ENCODE measurements at regions not wholly inside any gene's neighbourhood (a gene's known extent, or its start where the extent isn't known, plus 50 kb on each side); places are given as distances from the start of the nearest gene placed in this dataset.
"Not testable (repeated sequence)": the region's sequence is repeated elsewhere in the genome, so short reads cannot be mapped to it uniquely, and the experiment has no call there.

- ATAC-seq = no peak
Observed at GRCh38 chr1:166703141-166703540, 136.1 kb upstream of the POGK start.

- no peak for ATAC-seq
Observed at GRCh38 chr1:166703726-166704462, 135.4 kb upstream of the POGK start.

DNA sequence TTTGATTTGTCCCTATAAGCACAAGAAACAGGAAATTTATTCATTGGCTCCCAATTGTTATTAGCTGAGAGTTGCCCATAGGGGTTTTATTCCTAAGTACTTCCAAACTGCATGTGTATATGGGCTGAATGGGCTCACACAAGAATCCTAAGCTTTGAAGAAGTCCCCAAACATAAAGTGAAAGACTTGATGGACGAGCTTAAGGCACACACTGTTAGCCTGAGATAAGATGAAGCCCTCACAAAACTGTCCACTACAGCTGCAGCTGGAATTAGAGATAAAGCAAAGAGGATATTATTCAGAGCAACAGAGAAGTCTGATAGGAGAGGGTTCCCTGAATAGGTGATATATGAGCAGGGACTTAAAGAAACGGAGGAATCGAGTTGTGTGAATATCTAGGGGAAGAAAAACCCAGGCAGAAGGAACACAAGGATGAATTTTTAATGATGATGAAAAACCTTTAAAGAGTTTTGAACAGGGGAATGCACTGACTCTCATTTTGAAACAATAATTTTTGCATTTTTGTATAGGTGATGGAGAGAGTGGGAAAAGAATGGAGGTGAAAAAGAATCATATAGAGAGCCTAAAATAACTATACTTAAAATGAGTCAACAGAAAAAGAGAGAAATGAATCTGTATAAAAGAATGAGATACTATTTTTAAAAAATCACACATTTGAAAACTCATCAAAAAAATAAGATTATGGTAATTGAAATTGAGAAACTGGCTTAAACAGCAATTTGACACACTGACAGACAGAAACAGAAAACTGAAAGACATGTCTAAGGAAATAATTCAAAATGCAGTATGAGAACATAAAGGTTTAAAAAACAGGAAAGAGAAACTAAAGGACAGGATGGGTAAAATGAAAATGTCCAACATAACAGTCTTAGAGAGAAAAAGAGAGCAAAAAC is 133.6 kb upstream of the POGK start:
- ATAC-seq = no peak

DNA sequence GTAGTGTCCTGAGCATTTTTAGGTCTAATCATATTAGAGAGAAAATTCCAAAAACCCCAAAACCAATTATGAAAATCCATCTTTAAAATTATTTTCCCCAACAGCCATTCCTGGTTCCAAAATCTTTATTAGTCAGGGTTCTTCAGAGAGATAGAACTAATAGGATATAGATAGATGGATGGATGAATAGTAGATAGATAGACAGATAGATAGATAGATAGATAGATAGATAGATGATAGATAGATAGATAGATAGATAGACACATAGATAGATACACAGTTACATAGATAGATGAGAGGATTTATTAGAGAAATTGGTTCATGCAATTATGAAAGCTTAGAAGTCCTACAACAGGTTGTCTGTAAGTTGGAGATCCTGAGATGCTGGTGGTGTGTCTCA is 122.7 kb upstream of the POGK start:
- no peak for ATAC-seq

GRCh38 chr1:166721145-166721544 is 118.1 kb upstream of the POGK start:
- ATAC-seq = no peak

DNA sequence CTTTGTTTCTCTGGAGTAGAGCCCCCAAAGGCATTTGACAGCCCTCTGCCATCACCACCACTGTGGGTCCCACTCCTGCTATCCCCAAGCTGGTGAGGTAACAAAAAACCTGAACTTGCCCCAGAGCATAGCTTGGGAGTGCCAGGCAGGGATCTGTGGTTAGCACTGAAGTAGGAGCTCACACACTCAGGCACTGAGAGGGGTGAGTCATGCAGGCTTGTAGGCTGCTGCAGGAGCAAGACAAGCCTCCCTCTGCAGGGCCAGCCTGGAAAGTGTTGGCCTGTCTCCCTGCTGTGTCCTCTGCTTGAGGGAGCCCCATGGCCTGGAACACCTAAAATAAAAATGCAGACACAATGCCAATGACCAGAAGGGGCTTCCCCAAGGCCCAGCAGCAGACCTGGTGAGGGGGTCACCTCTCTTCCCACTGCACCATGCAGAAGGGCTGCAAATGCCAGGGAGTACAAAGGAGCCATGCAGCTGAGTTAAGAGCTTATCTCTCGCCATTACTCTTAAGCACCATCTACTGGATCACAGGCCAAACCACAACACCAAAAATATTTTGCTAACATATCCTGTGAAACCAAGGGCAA is 108.9 kb upstream of the POGK start:
- ATAC-seq = no peak

- no peak for ATAC-seq
Observed at GRCh38 chr1:166738140-166738539, 101.1 kb upstream of the POGK start.

DNA sequence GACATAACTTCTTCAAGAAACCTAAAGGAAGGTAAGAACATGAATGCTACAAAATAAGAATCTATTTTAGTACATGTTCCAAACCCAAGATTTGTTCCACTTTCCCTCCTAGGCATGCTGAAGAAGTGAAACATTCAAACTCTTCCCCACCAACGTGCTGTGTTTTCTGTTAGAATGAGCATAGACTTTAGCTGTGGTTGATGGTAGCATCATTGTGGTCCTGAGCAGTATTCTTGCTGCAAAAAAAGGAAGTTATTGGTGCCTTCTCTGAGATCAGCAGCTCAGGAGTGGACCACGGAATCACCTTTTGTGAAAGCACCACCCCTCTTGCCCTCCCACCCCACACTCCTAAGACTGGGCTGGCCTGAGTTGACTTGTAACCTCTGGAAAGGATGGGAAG is 100.4 kb upstream of the POGK start:
- no peak for ATAC-seq

DNA sequence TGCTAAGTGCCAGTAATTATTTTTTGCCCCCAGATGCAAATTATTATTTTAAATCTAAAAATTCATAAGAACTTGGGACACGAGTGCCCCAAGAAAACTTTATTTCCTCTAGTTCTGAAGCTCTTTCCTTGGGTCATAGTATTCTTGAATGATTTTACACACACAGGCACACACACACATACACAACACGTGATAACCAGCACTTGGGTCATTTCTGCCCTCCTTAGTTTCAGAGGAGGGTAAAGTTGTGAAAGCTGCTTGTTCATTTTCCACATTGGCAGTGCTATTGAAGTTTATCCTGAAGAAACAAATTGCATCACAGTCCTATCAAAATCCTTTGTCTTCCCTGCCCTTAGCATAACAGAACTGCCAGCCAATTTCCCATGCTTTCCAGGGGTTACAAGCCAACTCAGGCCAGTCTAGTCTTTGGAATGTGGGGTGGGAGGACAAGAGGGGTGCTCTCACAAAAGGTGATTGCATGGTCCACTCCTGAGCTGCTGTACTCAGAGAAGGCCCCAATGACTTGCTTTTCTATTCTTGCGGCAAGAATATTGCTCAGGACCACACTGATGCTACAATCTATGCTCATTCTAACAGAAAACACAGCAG is 98.5 kb upstream of the POGK start:
- ATAC-seq = no peak

- ATAC-seq = no peak
Observed at GRCh38 chr1:166763318-166763717, 76.0 kb upstream of the POGK start.

DNA sequence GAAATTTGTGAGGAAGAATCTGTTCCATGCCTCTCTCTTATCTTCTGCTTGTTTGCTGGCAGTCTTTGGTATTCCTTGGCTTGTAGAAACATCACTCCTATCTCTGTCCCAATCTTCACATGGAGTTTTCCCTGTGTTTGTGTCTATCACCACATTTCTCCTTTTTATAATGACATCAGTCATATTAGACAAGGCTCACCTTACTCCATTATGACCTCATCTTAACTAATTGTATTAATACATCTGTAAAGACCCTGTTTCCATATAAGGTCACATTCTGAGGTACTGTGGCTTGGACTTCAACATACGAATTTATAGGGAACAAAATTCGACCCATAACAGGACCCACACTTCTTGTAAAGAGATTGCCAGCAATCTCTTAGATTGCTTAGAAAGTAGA is 72.3 kb upstream of the POGK start:
- ATAC-seq = no peak

- ATAC-seq = not testable (repeated sequence)
Observed at GRCh38 chr1:166784646-166785045, 54.6 kb upstream of the POGK start.

- ATAC-seq = no peak
Observed at GRCh38 chr1:166785987-166786386, 53.3 kb upstream of the POGK start.

DNA sequence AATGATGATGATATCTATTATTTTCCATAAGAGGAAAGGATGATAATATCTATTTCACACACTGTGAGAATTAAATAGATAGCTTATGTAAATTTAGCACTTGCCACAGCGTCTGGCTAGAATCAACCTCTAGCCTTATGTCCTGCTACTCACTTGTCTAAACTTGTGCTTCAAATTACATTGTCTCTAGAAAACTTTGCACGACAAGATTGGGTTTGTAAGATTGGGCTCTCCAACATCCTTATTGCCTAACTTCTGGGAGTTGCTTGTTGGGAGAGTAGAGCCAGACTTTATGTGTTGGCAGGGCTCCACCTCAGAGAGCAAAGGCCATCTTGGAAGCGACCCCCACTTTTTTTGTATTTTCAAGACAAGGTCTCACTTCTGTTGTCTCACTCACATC is 50.0 kb upstream of the POGK start:
- no peak for ATAC-seq

Data from activated CD4-positive, CD25-positive, alpha-beta regulatory T cell treated with anti-CD3 and anti-CD28 coated beads, Interleukin-2, amount 50 U/mL, for 24 hours (primary cell).